ENCODE measurements at regions not wholly inside any gene's neighbourhood (a gene's known extent, or its start where the extent isn't known, plus 50 kb on each side); places are given as distances from the start of the nearest gene placed in this dataset.

DNA sequence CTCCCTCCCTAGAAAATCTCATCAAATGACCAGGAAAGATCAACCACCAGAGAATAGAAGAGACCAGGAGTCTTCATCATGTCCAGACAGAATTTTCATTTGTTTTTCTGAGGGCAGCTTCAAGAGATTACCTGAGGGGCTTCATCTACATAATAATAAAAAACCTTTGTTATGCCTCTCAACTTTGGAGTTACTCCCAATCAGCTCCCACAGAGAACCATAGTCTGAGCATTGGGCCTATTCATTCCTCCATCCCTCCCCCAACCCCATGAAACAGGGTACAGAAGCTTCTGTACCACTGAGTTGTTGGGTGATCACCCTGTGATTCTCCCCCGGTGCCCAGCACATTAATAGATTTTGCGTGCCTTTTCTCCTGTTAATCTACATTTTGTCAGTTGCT lies 53.3 kb upstream of the PRRC2C start:
- ATAC-seq: no peak
- TF ChIP-seq, protein P1, sequence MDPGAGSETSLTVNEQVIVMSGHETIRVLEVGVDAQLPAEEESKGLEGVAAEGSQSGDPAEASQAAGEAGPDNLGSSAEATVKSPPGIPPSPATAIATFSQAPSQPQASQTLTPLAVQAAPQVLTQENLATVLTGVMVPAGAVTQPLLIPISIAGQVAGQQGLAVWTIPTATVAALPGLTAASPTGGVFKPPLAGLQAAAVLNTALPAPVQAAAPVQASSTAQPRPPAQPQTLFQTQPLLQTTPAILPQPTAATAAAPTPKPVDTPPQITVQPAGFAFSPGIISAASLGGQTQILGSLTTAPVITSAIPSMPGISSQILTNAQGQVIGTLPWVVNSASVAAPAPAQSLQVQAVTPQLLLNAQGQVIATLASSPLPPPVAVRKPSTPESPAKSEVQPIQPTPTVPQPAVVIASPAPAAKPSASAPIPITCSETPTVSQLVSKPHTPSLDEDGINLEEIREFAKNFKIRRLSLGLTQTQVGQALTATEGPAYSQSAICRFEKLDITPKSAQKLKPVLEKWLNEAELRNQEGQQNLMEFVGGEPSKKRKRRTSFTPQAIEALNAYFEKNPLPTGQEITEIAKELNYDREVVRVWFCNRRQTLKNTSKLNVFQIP (CRISPR knock-in tag; IDR thresholded peaks at IDR 0.05; ENCODE audit: borderline replicate concordance, low read depth): no peak
- TF ChIP-seq OSR1 (CRISPR knock-in tag; IDR thresholded peaks at IDR 0.05) (no peak), ZC3H10 (CRISPR knock-in tag; IDR thresholded peaks at IDR 0.05) (no peak), ZNF70 (CRISPR knock-in tag; IDR thresholded peaks at IDR 0.05) (no peak), CSDC2 (CRISPR knock-in tag; IDR thresholded peaks at IDR 0.05) (no peak), GLIS3 (CRISPR knock-in tag; IDR thresholded peaks at IDR 0.05) (no peak), BACH2 (CRISPR knock-in tag; IDR thresholded peaks at IDR 0.05; ENCODE audit: borderline replicate concordance) (no peak), TOX (CRISPR knock-in tag; IDR thresholded peaks at IDR 0.05; ENCODE audit: borderline replicate concordance) (no peak), ZFP3 (CRISPR knock-in tag; IDR thresholded peaks at IDR 0.05) (no peak), ESRRG (CRISPR knock-in tag; IDR thresholded peaks at IDR 0.05) (no peak), RARB (CRISPR knock-in tag; IDR thresholded peaks at IDR 0.05) (no peak), ARNTL (CRISPR knock-in tag; IDR thresholded peaks at IDR 0.05; ENCODE audit: borderline replicate concordance, low read depth) (no peak)
- TF ChIP-seq, protein P2, sequence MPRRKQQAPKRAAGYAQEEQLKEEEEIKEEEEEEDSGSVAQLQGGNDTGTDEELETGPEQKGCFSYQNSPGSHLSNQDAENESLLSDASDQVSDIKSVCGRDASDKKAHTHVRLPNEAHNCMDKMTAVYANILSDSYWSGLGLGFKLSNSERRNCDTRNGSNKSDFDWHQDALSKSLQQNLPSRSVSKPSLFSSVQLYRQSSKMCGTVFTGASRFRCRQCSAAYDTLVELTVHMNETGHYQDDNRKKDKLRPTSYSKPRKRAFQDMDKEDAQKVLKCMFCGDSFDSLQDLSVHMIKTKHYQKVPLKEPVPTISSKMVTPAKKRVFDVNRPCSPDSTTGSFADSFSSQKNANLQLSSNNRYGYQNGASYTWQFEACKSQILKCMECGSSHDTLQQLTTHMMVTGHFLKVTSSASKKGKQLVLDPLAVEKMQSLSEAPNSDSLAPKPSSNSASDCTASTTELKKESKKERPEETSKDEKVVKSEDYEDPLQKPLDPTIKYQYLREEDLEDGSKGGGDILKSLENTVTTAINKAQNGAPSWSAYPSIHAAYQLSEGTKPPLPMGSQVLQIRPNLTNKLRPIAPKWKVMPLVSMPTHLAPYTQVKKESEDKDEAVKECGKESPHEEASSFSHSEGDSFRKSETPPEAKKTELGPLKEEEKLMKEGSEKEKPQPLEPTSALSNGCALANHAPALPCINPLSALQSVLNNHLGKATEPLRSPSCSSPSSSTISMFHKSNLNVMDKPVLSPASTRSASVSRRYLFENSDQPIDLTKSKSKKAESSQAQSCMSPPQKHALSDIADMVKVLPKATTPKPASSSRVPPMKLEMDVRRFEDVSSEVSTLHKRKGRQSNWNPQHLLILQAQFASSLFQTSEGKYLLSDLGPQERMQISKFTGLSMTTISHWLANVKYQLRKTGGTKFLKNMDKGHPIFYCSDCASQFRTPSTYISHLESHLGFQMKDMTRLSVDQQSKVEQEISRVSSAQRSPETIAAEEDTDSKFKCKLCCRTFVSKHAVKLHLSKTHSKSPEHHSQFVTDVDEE (CRISPR knock-in tag; IDR thresholded peaks at IDR 0.05): no peak
- TF ChIP-seq, protein P3, sequence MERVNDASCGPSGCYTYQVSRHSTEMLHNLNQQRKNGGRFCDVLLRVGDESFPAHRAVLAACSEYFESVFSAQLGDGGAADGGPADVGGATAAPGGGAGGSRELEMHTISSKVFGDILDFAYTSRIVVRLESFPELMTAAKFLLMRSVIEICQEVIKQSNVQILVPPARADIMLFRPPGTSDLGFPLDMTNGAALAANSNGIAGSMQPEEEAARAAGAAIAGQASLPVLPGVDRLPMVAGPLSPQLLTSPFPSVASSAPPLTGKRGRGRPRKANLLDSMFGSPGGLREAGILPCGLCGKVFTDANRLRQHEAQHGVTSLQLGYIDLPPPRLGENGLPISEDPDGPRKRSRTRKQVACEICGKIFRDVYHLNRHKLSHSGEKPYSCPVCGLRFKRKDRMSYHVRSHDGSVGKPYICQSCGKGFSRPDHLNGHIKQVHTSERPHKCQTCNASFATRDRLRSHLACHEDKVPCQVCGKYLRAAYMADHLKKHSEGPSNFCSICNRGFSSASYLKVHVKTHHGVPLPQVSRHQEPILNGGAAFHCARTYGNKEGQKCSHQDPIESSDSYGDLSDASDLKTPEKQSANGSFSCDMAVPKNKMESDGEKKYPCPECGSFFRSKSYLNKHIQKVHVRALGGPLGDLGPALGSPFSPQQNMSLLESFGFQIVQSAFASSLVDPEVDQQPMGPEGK (CRISPR knock-in tag; IDR thresholded peaks at IDR 0.05; ENCODE audit: borderline replicate concordance): no peak
- TF ChIP-seq, protein P4, sequence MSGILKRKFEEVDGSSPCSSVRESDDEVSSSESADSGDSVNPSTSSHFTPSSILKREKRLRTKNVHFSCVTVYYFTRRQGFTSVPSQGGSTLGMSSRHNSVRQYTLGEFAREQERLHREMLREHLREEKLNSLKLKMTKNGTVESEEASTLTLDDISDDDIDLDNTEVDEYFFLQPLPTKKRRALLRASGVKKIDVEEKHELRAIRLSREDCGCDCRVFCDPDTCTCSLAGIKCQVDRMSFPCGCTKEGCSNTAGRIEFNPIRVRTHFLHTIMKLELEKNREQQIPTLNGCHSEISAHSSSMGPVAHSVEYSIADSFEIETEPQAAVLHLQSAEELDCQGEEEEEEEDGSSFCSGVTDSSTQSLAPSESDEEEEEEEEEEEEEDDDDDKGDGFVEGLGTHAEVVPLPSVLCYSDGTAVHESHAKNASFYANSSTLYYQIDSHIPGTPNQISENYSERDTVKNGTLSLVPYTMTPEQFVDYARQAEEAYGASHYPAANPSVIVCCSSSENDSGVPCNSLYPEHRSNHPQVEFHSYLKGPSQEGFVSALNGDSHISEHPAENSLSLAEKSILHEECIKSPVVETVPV (CRISPR knock-in tag; IDR thresholded peaks at IDR 0.05): no peak
- TF ChIP-seq, protein P5, sequence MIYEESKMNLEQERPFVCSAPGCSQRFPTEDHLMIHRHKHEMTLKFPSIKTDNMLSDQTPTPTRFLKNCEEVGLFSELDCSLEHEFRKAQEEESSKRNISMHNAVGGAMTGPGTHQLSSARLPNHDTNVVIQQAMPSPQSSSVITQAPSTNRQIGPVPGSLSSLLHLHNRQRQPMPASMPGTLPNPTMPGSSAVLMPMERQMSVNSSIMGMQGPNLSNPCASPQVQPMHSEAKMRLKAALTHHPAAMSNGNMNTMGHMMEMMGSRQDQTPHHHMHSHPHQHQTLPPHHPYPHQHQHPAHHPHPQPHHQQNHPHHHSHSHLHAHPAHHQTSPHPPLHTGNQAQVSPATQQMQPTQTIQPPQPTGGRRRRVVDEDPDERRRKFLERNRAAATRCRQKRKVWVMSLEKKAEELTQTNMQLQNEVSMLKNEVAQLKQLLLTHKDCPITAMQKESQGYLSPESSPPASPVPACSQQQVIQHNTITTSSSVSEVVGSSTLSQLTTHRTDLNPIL (CRISPR knock-in tag; IDR thresholded peaks at IDR 0.05; ENCODE audit: low read depth): no peak

DNA sequence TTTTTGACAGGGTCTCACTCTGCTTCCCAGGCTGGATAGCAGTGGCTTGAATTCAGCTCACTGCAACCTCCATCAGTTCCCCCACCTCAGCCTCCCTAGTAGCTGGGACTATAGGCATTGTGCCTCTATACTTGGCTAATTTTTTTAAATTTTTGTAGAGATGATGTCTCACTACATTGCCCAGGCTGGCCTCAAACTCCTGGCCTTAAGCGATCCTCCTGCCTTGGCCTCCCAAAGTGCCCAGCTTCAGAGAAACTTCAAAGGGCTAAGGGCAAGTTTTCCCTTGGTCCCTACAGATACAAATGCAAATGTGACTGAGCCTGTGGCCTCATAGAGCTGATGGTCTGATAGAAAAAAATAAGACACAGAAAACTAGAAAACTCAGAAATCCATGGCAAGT lies 52.9 kb upstream of the PRRC2C start:
- no peak for TF ChIP-seq ESRRG (CRISPR knock-in tag; IDR thresholded peaks at IDR 0.05)
- TF ChIP-seq ARNTL (CRISPR knock-in tag; IDR thresholded peaks at IDR 0.05; ENCODE audit: borderline replicate concordance, low read depth): no peak
- no peak for TF ChIP-seq SNAI2 (CRISPR knock-in tag; IDR thresholded peaks at IDR 0.05)
- no peak for TF ChIP-seq ISL1 (CRISPR knock-in tag; IDR thresholded peaks at IDR 0.05)
- no peak for TF ChIP-seq BACH2 (CRISPR knock-in tag; IDR thresholded peaks at IDR 0.05; ENCODE audit: borderline replicate concordance)
- TF ChIP-seq, protein P3 (CRISPR knock-in tag; IDR thresholded peaks at IDR 0.05; ENCODE audit: borderline replicate concordance): no peak
- TF ChIP-seq, protein P5 (CRISPR knock-in tag; IDR thresholded peaks at IDR 0.05; ENCODE audit: low read depth): no peak
- no peak for TF ChIP-seq OSR1 (CRISPR knock-in tag; IDR thresholded peaks at IDR 0.05)
- TF ChIP-seq CSDC2 (CRISPR knock-in tag; IDR thresholded peaks at IDR 0.05): no peak
- TF ChIP-seq, protein P4 (CRISPR knock-in tag; IDR thresholded peaks at IDR 0.05): no peak
- TF ChIP-seq ZNF565 (CRISPR knock-in tag; conservative IDR thresholded peaks at IDR 0.05; ENCODE audit: low read depth): no peak
- no peak for TF ChIP-seq TCF4 (CRISPR knock-in tag; IDR thresholded peaks at IDR 0.05; ENCODE audit: borderline replicate concordance)
- TF ChIP-seq ZNF8 (CRISPR knock-in tag; IDR thresholded peaks at IDR 0.05): no peak
- TF ChIP-seq TOX (CRISPR knock-in tag; IDR thresholded peaks at IDR 0.05; ENCODE audit: borderline replicate concordance): no peak
- no peak for TF ChIP-seq RARB (CRISPR knock-in tag; IDR thresholded peaks at IDR 0.05)
- TF ChIP-seq ZNF70 (CRISPR knock-in tag; IDR thresholded peaks at IDR 0.05): no peak
- ATAC-seq: no peak
